ENCODE measurements at regions not wholly inside any gene's neighbourhood (a gene's known extent, or its start where the extent isn't known, plus 50 kb on each side); places are given as distances from the start of the nearest gene placed in this dataset.
"Not testable (repeated sequence)": the region's sequence is repeated elsewhere in the genome, so short reads cannot be mapped to it uniquely, and the experiment has no call there.

- no peak for DNase-seq
Observed at GRCh38 chr2:236777408-236777807, 207.8 kb downstream of the ACKR3 start.

- DNase-seq = no peak
Observed at GRCh38 chr2:236781933-236782816, 212.6 kb downstream of the ACKR3 start.

GRCh38 chr2:236782938-236783337, 213.3 kb downstream of the ACKR3 start:
- no peak for DNase-seq

GRCh38 chr2:236783417-236784020, 213.9 kb downstream of the ACKR3 start:
- DNase-seq = no peak

- DNase-seq = no peak
Observed at GRCh38 chr2:236785611-236786057, 216.0 kb downstream of the ACKR3 start.

GRCh38 chr2:236786751-236787150, 217.1 kb downstream of the ACKR3 start:
- DNase-seq = no peak

GRCh38 chr2:236787376-236787775, 217.8 kb downstream of the ACKR3 start:
- not testable (repeated sequence) for DNase-seq

- no peak for DNase-seq
Observed at GRCh38 chr2:236787885-236788284, 218.3 kb downstream of the ACKR3 start.

GRCh38 chr2:236790963-236791362, 221.3 kb downstream of the ACKR3 start:
- no peak for DNase-seq

- no peak for DNase-seq
Observed at GRCh38 chr2:236793023-236794011, 223.7 kb downstream of the ACKR3 start.

- DNase-seq = no peak
Observed at GRCh38 chr2:236794176-236794957, 224.7 kb downstream of the ACKR3 start.

GRCh38 chr2:236795169-236795860, 225.7 kb downstream of the ACKR3 start:
- DNase-seq = no peak

GRCh38 chr2:236795861-236796219, 226.2 kb downstream of the ACKR3 start:
- no peak for DNase-seq

- DNase-seq = no peak
Observed at GRCh38 chr2:236796236-236796635, 226.6 kb downstream of the ACKR3 start.

GRCh38 chr2:236797411-236797810, 227.8 kb downstream of the ACKR3 start:
- DNase-seq = no peak

- DNase-seq = no peak
Observed at GRCh38 chr2:236798491-236798890, 228.9 kb downstream of the ACKR3 start.

- no peak for DNase-seq
Observed at GRCh38 chr2:236799391-236800026, 229.9 kb downstream of the ACKR3 start.

GRCh38 chr2:236802862-236803261, 233.2 kb downstream of the ACKR3 start:
- DNase-seq = no peak

GRCh38 chr2:236803621-236804020, 234.0 kb downstream of the ACKR3 start:
- no peak for DNase-seq

GRCh38 chr2:236805800-236806531, 236.3 kb downstream of the ACKR3 start:
- DNase-seq = no peak
